ENCODE measurements at regions not wholly inside any gene's neighbourhood (a gene's known extent, or its start where the extent isn't known, plus 50 kb on each side); places are given as distances from the start of the nearest gene placed in this dataset.
A peak's percentile ranks its signal among the peaks of the same experiment; 100 is the strongest.

DNA sequence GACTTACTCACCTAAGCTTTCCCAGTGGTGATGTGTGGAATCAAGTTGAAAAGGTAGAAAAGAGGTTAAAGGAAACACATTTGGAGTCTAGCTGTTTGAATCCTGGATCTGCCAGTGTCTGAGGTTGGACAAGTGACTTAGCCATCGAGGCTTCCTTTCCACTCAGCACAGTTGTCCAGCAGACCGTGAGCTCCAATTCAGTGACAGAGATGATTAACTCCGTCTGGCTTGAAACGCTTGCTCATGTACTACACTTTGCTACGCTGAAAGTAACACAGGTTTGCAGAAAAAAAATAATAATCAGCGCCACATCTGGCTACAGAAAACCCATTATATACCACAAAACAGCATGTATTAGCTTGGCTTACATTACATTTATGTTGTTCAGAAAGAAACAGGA lies 364.9 kb upstream of the MCTP2 start:
- DNase-seq (ENCODE audit: low read depth): no peak

DNA sequence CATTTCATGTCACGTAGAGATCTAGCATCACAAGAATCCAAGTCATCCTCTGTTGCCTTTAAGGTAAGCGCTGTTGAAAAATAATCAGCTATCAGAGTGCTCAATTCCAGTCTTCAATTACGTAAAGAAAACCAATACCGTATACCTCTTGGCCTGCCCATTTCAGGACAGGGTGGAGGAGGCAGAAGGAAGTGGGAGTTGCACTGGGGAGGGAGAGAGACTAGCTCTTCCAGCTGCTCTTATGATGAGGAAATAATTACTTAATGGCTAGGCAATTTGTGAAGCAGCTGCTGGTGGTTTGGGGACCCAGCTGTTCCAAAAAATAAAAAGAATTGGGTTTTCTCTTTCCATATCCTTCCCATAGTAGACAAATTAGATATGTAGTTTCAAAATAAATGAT lies 365.8 kb upstream of the MCTP2 start:
- no peak for DNase-seq (ENCODE audit: low read depth)

DNA sequence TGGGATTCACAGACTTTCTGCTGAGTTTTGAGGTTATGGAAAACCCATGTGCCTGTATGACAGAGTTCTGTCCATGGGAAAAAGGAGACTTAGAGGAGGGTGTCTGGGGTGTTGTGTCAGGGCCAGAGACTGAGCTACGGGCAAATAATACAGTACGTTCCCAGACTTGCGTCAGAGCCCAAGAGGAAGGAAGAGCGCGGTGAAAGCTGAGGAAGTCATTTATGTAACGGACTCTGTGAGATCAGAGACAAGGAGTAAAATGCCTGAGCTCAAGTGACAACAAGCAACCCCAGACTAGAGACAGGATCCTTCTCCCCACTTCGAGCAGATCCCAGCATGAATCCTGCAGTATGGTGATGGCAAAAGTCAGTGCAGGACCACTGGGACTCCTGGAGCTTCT lies 368.6 kb upstream of the MCTP2 start:
- peak; percentile 12 for DNase-seq (ENCODE audit: low read depth)

GRCh38 chr15:93861956-93862741 lies 369.2 kb upstream of the MCTP2 start:
- DNase-seq (ENCODE audit: low read depth): no peak

- peak; percentile 25 for DNase-seq (ENCODE audit: low read depth)
These were observed 369.9 kb upstream of the MCTP2 start for GRCh38 chr15:93861413-93861812.

- no peak for DNase-seq (ENCODE audit: low read depth)
These were observed 370.7 kb upstream of the MCTP2 start for GRCh38 chr15:93860701-93861100.

DNA sequence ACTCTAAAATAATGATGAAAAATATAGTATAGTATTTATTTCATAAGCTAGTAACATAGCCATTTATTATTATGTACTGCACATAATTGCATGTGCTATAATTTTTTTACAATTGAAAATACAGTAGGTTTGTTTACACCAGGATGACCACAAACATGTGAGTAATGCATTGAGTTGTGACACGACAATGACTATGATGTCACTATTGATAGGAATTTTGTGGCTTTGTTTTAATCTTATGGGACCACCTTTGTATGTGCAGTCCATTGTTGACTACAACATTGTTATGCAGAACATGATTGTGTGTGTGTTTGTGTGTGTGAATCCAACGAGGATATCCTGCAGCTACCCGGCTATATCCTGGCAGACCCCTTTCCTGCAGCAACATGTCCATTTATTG lies 372.2 kb upstream of the MCTP2 start:
- DNase-seq (ENCODE audit: low read depth): no peak

DNA sequence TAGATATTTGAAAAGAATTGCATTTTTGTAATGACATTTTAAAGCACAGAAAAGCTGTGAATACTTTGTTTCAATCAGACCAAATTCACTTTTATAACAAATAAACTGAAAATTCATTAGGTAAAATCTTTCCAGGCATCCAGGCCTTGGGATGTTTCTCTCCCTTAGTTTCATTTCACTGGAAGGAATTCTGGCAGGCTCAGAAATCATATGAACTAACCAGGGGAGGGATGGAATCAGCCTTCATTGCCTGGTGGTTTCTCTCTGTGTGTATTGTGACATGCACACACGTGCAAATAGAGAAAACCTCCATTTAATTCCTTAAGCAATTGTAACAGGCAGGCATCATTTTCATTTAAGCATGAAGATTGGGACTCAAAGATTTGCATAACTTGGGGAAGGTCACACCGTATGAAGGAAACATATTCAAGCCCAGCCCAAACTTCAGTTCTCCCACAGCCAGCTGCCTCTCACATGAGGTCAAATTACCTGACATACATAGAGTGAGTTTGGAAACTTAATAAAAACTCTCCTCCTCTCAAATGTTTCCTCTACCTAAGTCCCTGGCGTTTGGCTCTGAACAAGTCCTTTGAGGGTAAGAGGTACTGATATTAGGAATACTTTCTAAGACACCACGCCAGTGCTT lies 376.1 kb upstream of the MCTP2 start:
- DNase-seq (ENCODE audit: low read depth): no peak

DNA sequence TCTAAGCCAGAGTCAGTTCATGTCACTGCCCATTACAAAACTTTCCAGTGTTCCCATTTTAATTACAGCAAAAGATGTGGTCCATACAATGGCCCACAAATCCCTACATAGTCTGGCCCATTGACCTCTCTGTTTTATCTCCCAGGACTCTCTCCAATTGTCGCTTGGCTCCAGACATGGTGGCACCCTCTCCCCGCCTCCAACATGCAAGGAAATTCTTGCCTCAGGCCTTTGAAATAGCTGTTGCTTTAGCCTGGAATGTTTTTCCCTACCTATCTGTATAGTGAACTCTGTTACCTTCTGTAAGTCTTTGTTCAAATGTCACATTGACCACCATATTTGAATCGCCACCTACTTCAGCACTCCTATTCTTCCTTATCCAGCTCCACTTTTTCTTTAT lies 377.3 kb upstream of the MCTP2 start:
- no peak for DNase-seq (ENCODE audit: low read depth)

GRCh38 chr15:93852761-93853160 lies 378.6 kb upstream of the MCTP2 start:
- no peak for DNase-seq (ENCODE audit: low read depth)

GRCh38 chr15:93848490-93848889 lies 382.9 kb upstream of the MCTP2 start:
- no peak for DNase-seq (ENCODE audit: low read depth)

GRCh38 chr15:93848076-93848475 lies 383.3 kb upstream of the MCTP2 start:
- no peak for DNase-seq (ENCODE audit: low read depth)

DNA sequence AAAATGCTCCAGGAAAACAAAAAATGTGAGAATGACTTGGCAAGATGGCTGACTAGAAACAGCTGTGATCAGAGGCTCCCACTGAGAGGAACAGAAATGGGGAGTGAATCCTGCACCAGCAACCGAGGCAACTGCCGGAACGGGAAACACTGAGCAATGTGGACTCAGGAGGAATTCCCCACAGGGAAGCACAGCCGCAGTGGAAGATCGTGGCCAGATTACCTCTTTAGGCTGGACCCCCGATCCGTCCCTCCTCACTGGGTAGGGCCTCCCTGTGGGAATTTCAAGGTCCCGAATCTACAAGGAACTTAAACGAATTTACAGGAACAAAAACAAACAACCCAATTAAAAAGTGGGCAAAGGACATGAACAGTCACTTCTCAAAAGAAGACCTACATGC lies 385.2 kb upstream of the MCTP2 start:
- no peak for DNase-seq (ENCODE audit: low read depth)

GRCh38 chr15:93837450-93837849 lies 393.9 kb upstream of the MCTP2 start:
- DNase-seq (ENCODE audit: low read depth): no peak

DNA sequence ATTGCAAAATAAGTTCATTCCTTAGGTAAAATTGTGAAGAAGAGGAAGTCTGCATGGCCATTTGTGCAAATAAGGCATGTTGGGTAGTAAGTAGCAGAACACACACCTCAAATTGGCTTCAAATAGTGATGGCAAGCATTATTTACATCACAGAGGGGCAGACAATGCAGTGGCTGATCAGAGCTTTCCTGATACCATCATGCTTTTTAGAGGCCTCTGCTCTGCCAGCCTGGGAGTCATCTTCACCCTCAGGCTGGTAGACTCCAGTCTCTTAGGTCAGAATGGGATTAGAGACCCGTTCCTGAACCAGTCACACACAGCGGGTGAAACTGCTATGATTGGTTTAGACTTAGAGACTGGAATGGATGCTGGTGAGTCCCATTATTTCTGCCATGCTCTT lies 396.0 kb upstream of the MCTP2 start:
- DNase-seq (ENCODE audit: low read depth): no peak

DNA sequence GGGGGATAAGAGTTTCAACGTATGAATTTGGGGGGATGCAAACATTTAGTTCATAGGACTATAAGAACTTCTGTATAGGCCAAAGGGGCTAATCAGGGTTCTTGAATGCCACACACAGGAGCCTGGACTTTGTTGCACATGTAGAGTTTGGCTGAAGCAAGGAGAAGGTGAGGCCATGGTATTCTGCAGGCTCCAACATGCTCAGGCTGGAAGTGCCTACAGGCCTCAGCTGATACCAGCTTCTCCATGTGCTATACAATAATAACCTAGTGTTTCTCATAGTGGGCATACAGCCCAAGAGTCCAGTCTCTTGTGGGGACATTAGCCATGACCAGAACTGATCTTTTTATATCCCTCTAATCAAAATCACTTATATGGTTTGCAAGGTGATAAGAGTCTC lies 399.7 kb upstream of the MCTP2 start:
- DNase-seq (ENCODE audit: low read depth): no peak

DNA sequence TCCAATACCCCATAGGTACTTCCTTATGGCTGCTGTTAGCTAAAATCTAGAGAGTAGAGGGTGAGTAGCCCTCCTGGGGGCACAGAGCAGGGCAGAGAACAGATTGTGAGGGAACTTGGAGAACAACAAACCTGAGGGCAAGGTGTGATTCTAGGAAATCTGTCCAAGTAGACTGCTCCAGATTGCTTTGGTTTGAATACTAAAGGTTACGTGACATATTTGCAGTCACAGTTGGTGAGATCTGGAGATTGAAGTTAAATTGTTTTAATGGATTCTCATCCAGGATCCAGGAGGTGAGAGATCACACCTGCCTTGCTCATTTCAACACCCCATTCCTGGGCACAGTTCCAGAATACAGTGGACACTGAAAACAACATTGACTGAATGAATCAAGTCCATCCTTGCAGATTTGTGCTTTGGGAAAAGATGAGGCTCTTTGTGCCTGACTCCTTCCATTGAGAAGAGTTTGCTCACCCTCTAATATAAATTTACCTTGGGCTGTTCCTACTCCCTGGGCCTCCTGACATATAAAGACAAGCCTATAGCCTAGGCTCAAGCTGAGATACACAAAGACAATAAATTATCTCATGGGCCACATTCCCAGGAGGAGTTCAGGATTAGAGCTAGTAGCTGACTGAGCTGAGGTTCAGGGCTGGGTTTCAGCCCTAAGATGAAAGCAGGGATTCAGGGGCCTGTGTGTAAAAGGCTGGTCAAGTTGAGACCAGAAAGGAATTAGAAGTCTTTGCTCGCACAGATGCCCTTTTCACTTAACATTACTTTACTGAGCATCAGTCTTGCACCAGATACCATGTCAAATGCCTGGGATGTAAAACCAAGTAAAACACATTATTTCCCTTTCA lies 400.9 kb upstream of the MCTP2 start:
- DNase-seq (ENCODE audit: low read depth): no peak

DNA sequence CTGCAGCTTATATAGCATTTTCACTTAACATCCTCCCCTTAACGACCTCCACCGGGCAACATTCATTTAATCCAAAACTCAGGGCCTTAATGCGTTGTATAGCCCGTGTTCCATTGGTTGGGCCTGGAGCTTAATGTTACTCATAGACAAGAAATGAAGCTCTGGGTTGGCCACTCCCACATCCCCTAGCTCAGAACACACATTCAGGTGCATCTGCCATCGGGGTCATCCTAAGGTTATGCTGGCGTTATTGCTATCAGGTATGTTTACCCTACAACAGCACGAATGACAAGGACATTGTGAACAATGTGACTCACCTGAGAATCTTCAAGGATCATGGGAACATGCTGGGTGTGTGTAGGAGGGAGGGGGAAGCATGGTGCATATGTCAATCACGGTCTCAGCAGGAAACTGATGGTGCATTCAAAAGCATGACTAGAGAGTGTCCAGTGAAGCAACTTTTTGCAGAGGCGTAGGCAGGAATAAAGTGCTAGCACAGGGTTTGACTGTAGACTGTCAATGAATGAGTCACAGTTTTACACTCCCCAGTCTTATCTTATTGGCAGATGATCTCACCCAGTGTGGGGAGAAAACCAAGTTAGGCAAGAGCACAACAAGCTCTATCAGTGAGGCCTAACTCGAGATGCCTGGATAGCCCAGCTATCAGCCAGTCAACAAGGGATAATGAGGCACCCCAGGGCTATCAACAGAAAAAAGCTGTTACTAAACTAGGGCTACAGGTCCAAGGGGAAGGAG lies 402.1 kb upstream of the MCTP2 start:
- DNase-seq (ENCODE audit: low read depth): no peak

- no peak for DNase-seq (ENCODE audit: low read depth)
These were observed 404.6 kb upstream of the MCTP2 start for GRCh38 chr15:93826790-93827189.

- DNase-seq (ENCODE audit: low read depth): no peak
These were observed 405.1 kb upstream of the MCTP2 start for GRCh38 chr15:93826293-93826692.

- DNase-seq (ENCODE audit: low read depth): no peak
These were observed 405.7 kb upstream of the MCTP2 start for GRCh38 chr15:93825682-93826081.

All from CMK (cell line).